HEK293 (cell line): ENCODE measurements at regions not wholly inside any gene's neighbourhood (a gene's known extent, or its start where the extent isn't known, plus 50 kb on each side); places are given as distances from the start of the nearest gene placed in this dataset.

Experiments used
- CTCF ChIA-PET: fragments of 350-600 bp; formaldehyde crosslinking; extraction: SDS; loops from one replicate; lab custom pipeline; 2021; ENCODE audit warnings: antibody characterized with exemption; lab: Yijun Ruan, JAX
- POLR2A ChIA-PET: fragments of 300-600 bp; formaldehyde crosslinking; extraction: SDS; loops from one replicate; lab custom pipeline; 2020; ENCODE audit warnings: antibody characterized with exemption, inconsistent platforms; lab: Yijun Ruan, JAX
- H3K27ac ChIP-seq: fragments of 200-500 bp; sonication (Bioruptor generic); 2 replicates; pipeline ENCODE4 v1.5.1; 2014; ENCODE audit warnings: low read depth, low read length, control low read depth, inconsistent platforms; ENCODE audit errors: extremely low read depth
- H3K36me3 ChIP-seq, 2 experiments: fragments of 200-500 bp in 1 of 2; sonication (Bioruptor generic) in 1 of 2; 1 replicate in 1 of 2; 2 replicates in 1 of 2; pipeline ENCODE4 v1.5.1; 2014 to 2017; ENCODE audit warnings: inconsistent platforms in 2 of 2, low read length in 2 of 2; ENCODE audit not compliant: control insufficient read depth in 2 of 2, insufficient read depth in 1 of 2
- H3K4me1 ChIP-seq: fragments of 200-500 bp; sonication (Bioruptor generic); 2 replicates; pipeline ENCODE4 v1.5.1; 2014; ENCODE audit warnings: mild to moderate bottlenecking, low read length, inconsistent platforms; ENCODE audit not compliant: control insufficient read depth, insufficient read depth
- H3K4me3 ChIP-seq: 2 replicates; pipeline ENCODE4 v1.5.1; 2011; ENCODE audit warnings: low read depth, mild to moderate bottlenecking, control low read depth, low read length, moderate library complexity
- H3K9me3 ChIP-seq: fragments of 200-500 bp; sonication (Bioruptor generic); 2 replicates; pipeline ENCODE4 v1.5.1; 2014; ENCODE audit warnings: low read depth, low read length, inconsistent platforms; ENCODE audit not compliant: control insufficient read depth, insufficient read depth
- EGR2 ChIP-seq: fragments of 450-650 bp; formaldehyde crosslinking; IDR thresholded peaks from 2 replicates; pipeline ENCODE4 v1.5.1; 2016; ENCODE audit warnings: low read depth, missing biosample characterization, missing genetic modification characterization
- GLI4 ChIP-seq: fragments of 450-650 bp; formaldehyde crosslinking; IDR thresholded peaks from 2 replicates; pipeline ENCODE4 v1.5.1; 2016; ENCODE audit warnings: missing biosample characterization, missing genetic modification characterization
- IKZF3 ChIP-seq: fragments of 450-650 bp; IDR thresholded peaks from 2 replicates; pipeline ENCODE4 v1.5.0; 2018; ENCODE audit warnings: missing biosample characterization, mild to moderate bottlenecking, missing genetic modification characterization, moderate library complexity
- YY1 ChIP-seq: fragments of 450-650 bp; formaldehyde crosslinking; IDR thresholded peaks from 2 replicates; pipeline ENCODE4 v1.5.1; 2018; ENCODE audit warnings: missing biosample characterization, missing genetic modification characterization
- YY2 ChIP-seq: fragments of 450-650 bp; formaldehyde crosslinking; IDR thresholded peaks from 2 replicates; pipeline ENCODE4 v1.5.1; 2016; ENCODE audit warnings: missing biosample characterization, missing genetic modification characterization
- ZBTB20 ChIP-seq: fragments of 450-650 bp; formaldehyde crosslinking; IDR thresholded peaks from 2 replicates; pipeline ENCODE4 v1.5.1; 2016; ENCODE audit warnings: missing biosample characterization, missing genetic modification characterization
- ZNF114 ChIP-seq: fragments of 450-650 bp; formaldehyde crosslinking; IDR thresholded peaks from 2 replicates; pipeline ENCODE4 v1.5.0; 2017; ENCODE audit warnings: missing biosample characterization, missing genetic modification characterization
- ZNF132 ChIP-seq: fragments of 450-650 bp; formaldehyde crosslinking; IDR thresholded peaks from 2 replicates; pipeline ENCODE4 v1.5.1; 2017; ENCODE audit warnings: missing biosample characterization, missing genetic modification characterization, borderline replicate concordance
- ZNF157 ChIP-seq: fragments of 450-650 bp; formaldehyde crosslinking; IDR thresholded peaks from 2 replicates; pipeline ENCODE4 v1.5.1; 2016; ENCODE audit warnings: missing biosample characterization, missing genetic modification characterization
- ZNF354C ChIP-seq: fragments of 450-650 bp; formaldehyde crosslinking; IDR thresholded peaks from 2 replicates; pipeline ENCODE4 v1.5.1; 2016; ENCODE audit warnings: missing biosample characterization, missing genetic modification characterization, low read depth, borderline replicate concordance
- ZNF366 ChIP-seq: fragments of 450-650 bp; formaldehyde crosslinking; conservative IDR thresholded peaks from 2 replicates; pipeline ENCODE4 v1.5.1; 2016; ENCODE audit warnings: missing biosample characterization, missing genetic modification characterization
- ZNF37A ChIP-seq: fragments of 450-650 bp; IDR thresholded peaks from 2 replicates; pipeline ENCODE4 v1.5.1; 2018; ENCODE audit warnings: missing biosample characterization, missing genetic modification characterization
- ZNF391 ChIP-seq: fragments of 450-650 bp; formaldehyde crosslinking; IDR thresholded peaks from 2 replicates; pipeline ENCODE4 v1.5.1; 2016; ENCODE audit warnings: low read depth, missing biosample characterization, missing genetic modification characterization, borderline replicate concordance
- ZNF585B ChIP-seq: fragments of 450-650 bp; formaldehyde crosslinking; IDR thresholded peaks from 2 replicates; pipeline ENCODE4 v1.5.1; 2016; ENCODE audit warnings: missing biosample characterization, missing genetic modification characterization
- ZNF600 ChIP-seq: fragments of 450-650 bp; formaldehyde crosslinking; IDR thresholded peaks from 2 replicates; pipeline ENCODE4 v1.5.1; 2016; ENCODE audit warnings: missing biosample characterization, missing genetic modification characterization
- ZNF610 ChIP-seq: fragments of 450-650 bp; formaldehyde crosslinking; IDR thresholded peaks from 2 replicates; pipeline ENCODE4 v1.5.1; 2016; ENCODE audit warnings: missing biosample characterization, missing genetic modification characterization, borderline replicate concordance
- ZNF623 ChIP-seq: fragments of 450-650 bp; formaldehyde crosslinking; IDR thresholded peaks from 2 replicates; pipeline ENCODE4 v1.5.1; 2016; ENCODE audit warnings: missing biosample characterization, missing genetic modification characterization
- TF ChIP-seq, protein P1 (sequence below): fragments of 450-650 bp; formaldehyde crosslinking; IDR thresholded peaks from 2 replicates; pipeline ENCODE4 v1.5.1; 2016; ENCODE audit warnings: missing biosample characterization, missing genetic modification characterization
- TF ChIP-seq, protein P2 (sequence below): fragments of 450-650 bp; formaldehyde crosslinking; IDR thresholded peaks from 2 replicates; pipeline ENCODE4 v1.5.1; 2016; ENCODE audit warnings: missing biosample characterization, missing genetic modification characterization
- TF ChIP-seq, protein P3 (sequence below): fragments of 450-650 bp; formaldehyde crosslinking; optimal IDR thresholded peaks from 2 replicates; pipeline ENCODE3; 2016; ENCODE audit warnings: missing biosample characterization, mild to moderate bottlenecking, missing genetic modification characterization
- TF ChIP-seq, protein P4 (sequence below): fragments of 450-650 bp; formaldehyde crosslinking; IDR thresholded peaks from 2 replicates; pipeline ENCODE4 v1.5.1; 2016; ENCODE audit warnings: missing biosample characterization, missing genetic modification characterization
- TF ChIP-seq, protein P5 (sequence below): fragments of 450-650 bp; formaldehyde crosslinking; IDR thresholded peaks from 2 replicates; pipeline ENCODE4 v1.5.1; 2016; ENCODE audit warnings: missing biosample characterization, missing genetic modification characterization
- TF ChIP-seq, protein P6 (sequence below): fragments of 450-650 bp; formaldehyde crosslinking; IDR thresholded peaks from 2 replicates; pipeline ENCODE4 v1.5.1; 2016; ENCODE audit warnings: missing biosample characterization, missing genetic modification characterization

DNA sequence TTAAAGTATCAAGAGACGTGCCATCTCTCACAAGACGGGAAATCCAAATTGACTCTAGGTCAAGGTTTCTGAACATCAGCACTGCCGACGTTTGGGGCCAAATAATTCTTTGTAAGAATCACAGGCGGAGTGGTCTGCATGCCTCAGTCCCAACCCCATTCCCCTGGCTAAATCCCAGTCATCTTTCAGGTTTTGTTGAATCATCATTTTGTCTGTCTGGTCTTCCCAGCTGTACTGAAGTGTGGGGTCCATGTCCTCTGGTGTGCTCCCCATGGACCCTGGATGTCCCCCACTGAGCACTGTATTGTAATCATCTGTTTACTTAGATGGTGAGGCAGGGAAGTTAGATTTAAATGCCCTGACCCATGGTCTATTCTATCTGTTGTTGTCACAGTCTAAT, 103.6 kb upstream of the GALNT18 start:
- H3K9me3 ChIP-seq, result no peaks in the 10 kb centered on the region
- no peak overlapping the region for H3K27ac ChIP-seq
- TF ChIP-seq YY2 (tag by site-specific recombination) (no peak), ZBTB20 (no peak), ZNF37A (tag by site-specific recombination) (no peak)
- TF ChIP-seq, protein P1, sequence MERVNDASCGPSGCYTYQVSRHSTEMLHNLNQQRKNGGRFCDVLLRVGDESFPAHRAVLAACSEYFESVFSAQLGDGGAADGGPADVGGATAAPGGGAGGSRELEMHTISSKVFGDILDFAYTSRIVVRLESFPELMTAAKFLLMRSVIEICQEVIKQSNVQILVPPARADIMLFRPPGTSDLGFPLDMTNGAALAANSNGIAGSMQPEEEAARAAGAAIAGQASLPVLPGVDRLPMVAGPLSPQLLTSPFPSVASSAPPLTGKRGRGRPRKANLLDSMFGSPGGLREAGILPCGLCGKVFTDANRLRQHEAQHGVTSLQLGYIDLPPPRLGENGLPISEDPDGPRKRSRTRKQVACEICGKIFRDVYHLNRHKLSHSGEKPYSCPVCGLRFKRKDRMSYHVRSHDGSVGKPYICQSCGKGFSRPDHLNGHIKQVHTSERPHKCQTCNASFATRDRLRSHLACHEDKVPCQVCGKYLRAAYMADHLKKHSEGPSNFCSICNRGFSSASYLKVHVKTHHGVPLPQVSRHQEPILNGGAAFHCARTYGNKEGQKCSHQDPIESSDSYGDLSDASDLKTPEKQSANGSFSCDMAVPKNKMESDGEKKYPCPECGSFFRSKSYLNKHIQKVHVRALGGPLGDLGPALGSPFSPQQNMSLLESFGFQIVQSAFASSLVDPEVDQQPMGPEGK (tag by site-specific recombination), result no peak
- TF ChIP-seq, all 188 proteins: peak for 0
- POLR2A ChIA-PET, result no interaction called here
- CTCF ChIA-PET, result no interaction called here
- H3K4me1 ChIP-seq, result no peaks in the 10 kb centered on the region
- H3K4me3 ChIP-seq, result no peak overlapping the region
- no peaks in the 10 kb centered on the region for H3K36me3 ChIP-seq

DNA sequence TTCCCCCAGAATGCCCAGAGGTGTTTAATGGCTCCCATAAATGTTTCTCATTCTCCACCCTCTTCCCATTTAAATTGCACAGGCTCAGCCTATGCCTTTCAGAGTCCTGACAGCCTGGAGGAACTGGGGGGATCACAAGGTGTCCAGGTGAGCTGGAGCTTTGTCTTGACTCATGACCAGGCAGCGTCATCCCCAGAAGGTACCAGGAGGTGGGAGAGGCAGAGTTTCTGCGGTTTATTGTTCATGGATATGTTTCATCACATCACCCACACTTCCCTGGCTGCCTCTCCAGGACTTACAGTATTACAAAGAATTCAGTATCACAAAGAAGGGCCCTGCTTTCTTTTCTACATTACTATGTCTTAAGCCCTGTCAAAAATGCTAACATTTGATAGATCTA, 103.2 kb upstream of the GALNT18 start:
- ChIA-PET POLR2A (no interaction called here), CTCF (interaction anchor here (0.6 kb wide), 1 partner anchor 459 kb away, joined by 3 read pairs; no protein-coding TSS in a partner anchor)
- H3K4me1 ChIP-seq, result no peaks in the 10 kb centered on the region
- no peaks in the 10 kb centered on the region for H3K36me3 ChIP-seq
- TF ChIP-seq, protein P2, sequence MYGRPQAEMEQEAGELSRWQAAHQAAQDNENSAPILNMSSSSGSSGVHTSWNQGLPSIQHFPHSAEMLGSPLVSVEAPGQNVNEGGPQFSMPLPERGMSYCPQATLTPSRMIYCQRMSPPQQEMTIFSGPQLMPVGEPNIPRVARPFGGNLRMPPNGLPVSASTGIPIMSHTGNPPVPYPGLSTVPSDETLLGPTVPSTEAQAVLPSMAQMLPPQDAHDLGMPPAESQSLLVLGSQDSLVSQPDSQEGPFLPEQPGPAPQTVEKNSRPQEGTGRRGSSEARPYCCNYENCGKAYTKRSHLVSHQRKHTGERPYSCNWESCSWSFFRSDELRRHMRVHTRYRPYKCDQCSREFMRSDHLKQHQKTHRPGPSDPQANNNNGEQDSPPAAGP (tag by site-specific recombination), result no peak
- TF ChIP-seq, protein P3, sequence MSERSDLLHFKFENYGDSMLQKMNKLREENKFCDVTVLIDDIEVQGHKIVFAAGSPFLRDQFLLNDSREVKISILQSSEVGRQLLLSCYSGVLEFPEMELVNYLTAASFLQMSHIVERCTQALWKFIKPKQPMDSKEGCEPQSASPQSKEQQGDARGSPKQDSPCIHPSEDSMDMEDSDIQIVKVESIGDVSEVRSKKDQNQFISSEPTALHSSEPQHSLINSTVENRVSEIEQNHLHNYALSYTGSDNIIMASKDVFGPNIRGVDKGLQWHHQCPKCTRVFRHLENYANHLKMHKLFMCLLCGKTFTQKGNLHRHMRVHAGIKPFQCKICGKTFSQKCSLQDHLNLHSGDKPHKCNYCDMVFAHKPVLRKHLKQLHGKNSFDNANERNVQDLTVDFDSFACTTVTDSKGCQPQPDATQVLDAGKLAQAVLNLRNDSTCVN (tag by site-specific recombination), result no peak
- TF ChIP-seq, protein P4, sequence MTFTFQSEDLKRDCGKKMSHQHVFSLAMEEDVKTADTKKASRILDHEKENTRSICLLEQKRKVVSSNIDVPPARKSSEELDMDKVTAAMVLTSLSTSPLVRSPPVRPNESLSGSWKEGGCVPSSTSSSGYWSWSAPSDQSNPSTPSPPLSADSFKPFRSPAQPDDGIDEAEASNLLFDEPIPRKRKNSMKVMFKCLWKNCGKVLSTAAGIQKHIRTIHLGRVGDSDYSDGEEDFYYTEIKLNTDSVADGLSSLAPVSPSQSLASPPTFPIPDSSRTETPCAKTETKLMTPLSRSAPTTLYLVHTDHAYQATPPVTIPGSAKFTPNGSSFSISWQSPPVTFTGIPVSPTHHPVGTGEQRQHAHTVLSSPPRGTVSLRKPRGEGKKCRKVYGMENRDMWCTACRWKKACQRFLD, result no peak
- TF ChIP-seq, all 188 proteins: peak for 0
- Histone ChIP-seq H3K4me3 (no peak overlapping the region), H3K9me3 (no peaks in the 10 kb centered on the region), H3K27ac (no peak overlapping the region)

DNA sequence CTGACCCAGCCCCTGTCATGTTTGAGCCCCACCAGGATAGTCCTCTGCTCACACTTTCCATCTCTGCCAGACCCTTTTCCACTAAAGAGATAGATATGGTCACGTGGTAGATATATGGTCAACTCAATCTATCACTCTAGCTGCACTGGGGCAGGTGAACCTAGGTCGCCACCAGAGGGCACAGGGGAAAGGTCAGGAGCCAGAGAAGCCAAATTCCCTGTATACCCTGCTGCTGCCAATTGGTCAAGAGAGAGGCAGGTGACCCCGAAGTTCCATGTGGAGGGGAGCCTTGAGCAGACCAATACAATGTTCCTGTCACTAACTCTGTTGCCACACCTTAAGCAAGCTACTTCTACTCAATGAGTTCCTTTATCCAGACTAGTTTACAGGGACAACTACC, 101.1 kb upstream of the GALNT18 start:
- H3K9me3 ChIP-seq, result no peaks in the 10 kb centered on the region
- POLR2A ChIA-PET, result no interaction called here
- CTCF ChIA-PET, result no interaction called here

More for the DNA sequence above, 101.1 kb upstream of the GALNT18 start:
- TF ChIP-seq EGR2 (no peak), ZNF600 (no peak), ZNF366 (tag by site-specific recombination) (no peak), GLI4 (tag by site-specific recombination) (no peak), ZNF114 (tag by site-specific recombination) (no peak), ZNF623 (tag by site-specific recombination) (no peak), ZNF585B (tag by site-specific recombination) (no peak), ZNF610 (tag by site-specific recombination) (no peak), ZNF391 (tag by site-specific recombination) (no peak), YY1 (tag by site-specific recombination) (no peak), ZNF354C (tag by site-specific recombination) (no peak), IKZF3 (tag by site-specific recombination) (no peak), ZNF157 (no peak), ZNF132 (tag by site-specific recombination) (no peak)
- TF ChIP-seq, protein P5, sequence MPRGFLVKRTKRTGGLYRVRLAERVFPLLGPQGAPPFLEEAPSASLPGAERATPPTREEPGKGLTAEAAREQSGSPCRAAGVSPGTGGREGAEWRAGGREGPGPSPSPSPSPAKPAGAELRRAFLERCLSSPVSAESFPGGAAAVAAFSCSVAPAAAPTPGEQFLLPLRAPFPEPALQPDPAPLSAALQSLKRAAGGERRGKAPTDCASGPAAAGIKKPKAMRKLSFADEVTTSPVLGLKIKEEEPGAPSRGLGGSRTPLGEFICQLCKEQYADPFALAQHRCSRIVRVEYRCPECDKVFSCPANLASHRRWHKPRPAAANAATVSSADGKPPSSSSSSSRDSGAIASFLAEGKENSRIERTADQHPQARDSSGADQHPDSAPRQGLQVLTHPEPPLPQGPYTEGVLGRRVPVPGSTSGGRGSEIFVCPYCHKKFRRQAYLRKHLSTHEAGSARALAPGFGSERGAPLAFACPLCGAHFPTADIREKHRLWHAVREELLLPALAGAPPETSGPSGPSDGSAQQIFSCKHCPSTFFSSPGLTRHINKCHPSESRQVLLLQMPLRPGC, result no peak
- TF ChIP-seq, protein P6, sequence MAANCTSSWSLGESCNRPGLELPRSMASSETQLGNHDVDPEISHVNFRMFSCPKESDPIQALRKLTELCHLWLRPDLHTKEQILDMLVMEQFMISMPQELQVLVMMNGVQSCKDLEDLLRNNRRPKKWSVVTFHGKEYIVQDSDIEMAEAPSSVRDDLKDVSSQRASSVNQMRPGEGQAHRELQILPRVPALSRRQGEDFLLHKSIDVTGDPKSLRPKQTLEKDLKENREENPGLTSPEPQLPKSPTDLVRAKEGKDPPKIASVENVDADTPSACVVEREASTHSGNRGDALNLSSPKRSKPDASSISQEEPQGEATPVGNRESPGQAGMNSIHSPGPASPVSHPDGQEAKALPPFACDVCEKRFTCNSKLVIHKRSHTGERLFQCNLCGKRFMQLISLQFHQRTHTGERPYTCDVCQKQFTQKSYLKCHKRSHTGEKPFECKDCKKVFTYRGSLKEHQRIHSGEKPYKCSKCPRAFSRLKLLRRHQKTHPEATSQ (tag by site-specific recombination), result no peak
- H3K4me1 ChIP-seq, result no peaks in the 10 kb centered on the region
- no peaks in the 10 kb centered on the region for H3K36me3 ChIP-seq
- H3K27ac ChIP-seq, result no peak overlapping the region
- H3K4me3 ChIP-seq, result no peak overlapping the region
